OCI-LY3 (cell line): ENCODE measurements at regions not wholly inside any gene's neighbourhood (a gene's known extent, or its start where the extent isn't known, plus 50 kb on each side); places are given as distances from the start of the nearest gene placed in this dataset.

Experiments
- H2AFZ ChIP-seq: fragments of 200-600, 300-600 bp; shearing (Covaris generic); 2 replicates; pipeline ENCODE4 v1.6.0; 2014; ENCODE audit warnings: antibody characterized with exemption, low read depth, low read length
- H3K27ac ChIP-seq: fragments of 200-600, 300-600 bp; sonication (generic); 2 replicates; pipeline ENCODE4 v1.5.1; 2014; ENCODE audit warnings: mild to moderate bottlenecking, low read length, moderate library complexity, mixed read lengths
- H3K27me3 ChIP-seq: fragments of 200-600, 300-600 bp; sonication (generic); 2 replicates; pipeline ENCODE4 v1.6.1; 2014; ENCODE audit warnings: low read depth, low read length, mixed read lengths
- H3K36me3 ChIP-seq: fragments of 200-600, 300-600 bp; sonication (generic); replicated peaks from 2 replicates; pipeline ENCODE3; 2014; ENCODE audit warnings: low read depth, low read length, mixed read lengths
- H3K4me1 ChIP-seq: fragments of 300-600, 200-600 bp; sonication (generic); 2 replicates; pipeline ENCODE4 v1.6.1; 2014; ENCODE audit warnings: low read length, mixed read lengths
- H3K4me2 ChIP-seq: fragments of 200-600, 300-600 bp; sonication (generic); 2 replicates; pipeline ENCODE4 v1.6.1; 2014; ENCODE audit warnings: low read length, mixed read lengths
- H3K4me3 ChIP-seq: fragments of 300-600, 200-600 bp; sonication (generic); 2 replicates; pipeline ENCODE4 v1.5.1; 2014; ENCODE audit warnings: antibody characterized with exemption, mild to moderate bottlenecking, low read length, moderate library complexity
- H3K79me2 ChIP-seq: fragments of 300-600, 200-600 bp; shearing (Covaris generic); 2 replicates; pipeline ENCODE4 v1.6.1; 2014; ENCODE audit warnings: mild to moderate bottlenecking, low read length, mixed read lengths
- H3K9ac ChIP-seq: fragments of 300-600, 200-600 bp; shearing (Covaris generic); 2 replicates; pipeline ENCODE4 v1.6.0; 2014; ENCODE audit warnings: mild to moderate bottlenecking, low read length, moderate library complexity
- H3K9me3 ChIP-seq: fragments of 200-600, 300-600 bp; shearing (Covaris generic); 2 replicates; pipeline ENCODE4 v1.6.1; 2014; ENCODE audit warnings: low read length, mixed read lengths; ENCODE audit not compliant: insufficient read depth
- H4K20me1 ChIP-seq: fragments of 200-600, 300-600 bp; sonication (generic); 2 replicates; pipeline ENCODE4 v1.6.1; 2016; ENCODE audit warnings: low read length, mixed read lengths; ENCODE audit not compliant: insufficient read depth
- CTCF ChIP-seq: fragments of 200-600, 300-600 bp; sonication (generic); IDR thresholded peaks from 2 replicates; pipeline ENCODE4 v1.5.1; 2014; ENCODE audit warnings: antibody characterized with exemption, low read length, low read depth
- EZH2phosphoT487 ChIP-seq: fragments of 200-600 bp; shearing (Covaris generic); IDR thresholded peaks from 2 replicates; pipeline ENCODE4 v1.6.1; 2018; ENCODE audit warnings: antibody characterized with exemption, mixed run types, low read depth

DNA sequence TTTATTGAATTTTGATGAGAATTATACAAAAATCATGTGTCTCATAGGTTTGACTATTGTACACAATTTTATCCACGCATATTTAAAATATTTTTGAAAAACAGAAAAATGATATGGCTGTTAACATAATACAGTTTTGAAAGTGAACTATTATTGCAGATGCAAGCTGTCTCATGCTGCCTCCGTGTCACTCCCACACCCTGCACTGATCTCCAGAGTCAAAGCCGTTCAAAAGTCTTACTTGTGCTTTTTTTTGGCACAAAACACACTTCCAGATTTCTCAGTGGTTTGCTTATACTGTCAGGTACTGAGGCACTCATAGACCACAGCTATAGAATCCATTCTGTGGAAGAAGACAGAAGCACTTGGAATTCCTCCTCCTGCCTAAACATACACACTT lies 243.1 kb upstream of the ADARB2 start:
- H3K4me3 ChIP-seq = no peak overlapping the region
- no peak overlapping the region for H3K4me2 ChIP-seq
- H3K9me3 ChIP-seq = no peaks in the 10 kb centered on the region
- no peaks in the 10 kb centered on the region for H3K79me2 ChIP-seq
- H3K36me3 ChIP-seq = no peaks in the 10 kb centered on the region
- H3K4me1 ChIP-seq = no peaks in the 10 kb centered on the region
- H3K9ac ChIP-seq = no peak overlapping the region
- no peaks in the 10 kb centered on the region for H3K27me3 ChIP-seq
- H3K27ac ChIP-seq = no peak overlapping the region
- TF ChIP-seq EZH2phosphoT487 = no peak
- TF ChIP-seq CTCF = no peak
- no peak overlapping the region for H2AFZ ChIP-seq
- H4K20me1 ChIP-seq = no peaks in the 10 kb centered on the region

DNA sequence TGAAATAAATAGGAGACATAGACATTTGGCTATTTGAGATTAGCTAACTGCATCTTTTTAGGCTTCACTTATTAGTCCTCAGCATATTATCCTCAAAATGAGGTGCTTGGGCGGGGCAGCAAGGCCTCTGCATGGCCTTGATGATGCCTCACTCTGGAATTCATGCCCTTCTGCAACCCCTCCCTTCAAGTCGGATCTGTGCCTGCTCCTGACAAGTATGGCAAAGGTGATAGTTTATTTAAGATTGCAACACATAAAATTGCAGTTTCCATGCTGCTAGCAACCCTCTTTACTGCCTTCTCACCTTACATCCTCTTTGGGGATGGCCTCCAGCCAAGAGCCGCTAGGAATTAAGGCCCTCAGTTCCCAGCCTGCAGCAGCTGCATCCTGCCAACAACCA lies 241.3 kb upstream of the ADARB2 start:
- H3K9me3 ChIP-seq = no peaks in the 10 kb centered on the region
- no peaks in the 10 kb centered on the region for H4K20me1 ChIP-seq
- H3K27ac ChIP-seq = no peak overlapping the region
- no peak overlapping the region for H3K4me2 ChIP-seq
- H2AFZ ChIP-seq = no peak overlapping the region
- no peaks in the 10 kb centered on the region for H3K27me3 ChIP-seq
- H3K4me1 ChIP-seq = no peaks in the 10 kb centered on the region
- H3K9ac ChIP-seq = no peak overlapping the region
- no peaks in the 10 kb centered on the region for H3K79me2 ChIP-seq
- no peak for TF ChIP-seq CTCF
- H3K4me3 ChIP-seq = no peak overlapping the region
- H3K36me3 ChIP-seq = no peaks in the 10 kb centered on the region

GRCh38 chr10:1977461-1977860 lies 240.1 kb upstream of the ADARB2 start:
- Histone ChIP-seq H3K4me3 (no peak overlapping the region), H3K79me2 (no peaks in the 10 kb centered on the region), H3K4me2 (no peak overlapping the region), H3K36me3 (no peaks in the 10 kb centered on the region), H3K4me1 (no peaks in the 10 kb centered on the region), H3K9me3 (no peaks in the 10 kb centered on the region), H2AFZ (no peak overlapping the region), H3K27ac (no peak overlapping the region), H4K20me1 (no peaks in the 10 kb centered on the region), H3K27me3 (no peaks in the 10 kb centered on the region), H3K9ac (no peak overlapping the region)
- no peak for TF ChIP-seq CTCF
- TF ChIP-seq EZH2phosphoT487 = no peak

GRCh38 chr10:1972406-1972805 lies 235.1 kb upstream of the ADARB2 start:
- H3K79me2 ChIP-seq = no peaks in the 10 kb centered on the region
- H3K4me2 ChIP-seq = no peak overlapping the region
- H2AFZ ChIP-seq = no peak overlapping the region
- no peaks in the 10 kb centered on the region for H3K9me3 ChIP-seq
- H4K20me1 ChIP-seq = no peaks in the 10 kb centered on the region
- H3K36me3 ChIP-seq = no peaks in the 10 kb centered on the region
- no peaks in the 10 kb centered on the region for H3K27me3 ChIP-seq
- H3K27ac ChIP-seq = no peak overlapping the region
- no peak overlapping the region for H3K9ac ChIP-seq
- H3K4me1 ChIP-seq = no peaks in the 10 kb centered on the region
- no peak overlapping the region for H3K4me3 ChIP-seq
- TF ChIP-seq EZH2phosphoT487 (no peak), CTCF (no peak)
